ENCODE measurements at regions not wholly inside any gene's neighbourhood (a gene's known extent, or its start where the extent isn't known, plus 50 kb on each side); places are given as distances from the start of the nearest gene placed in this dataset.
"Not testable (repeated sequence)": the region's sequence is repeated elsewhere in the genome, so short reads cannot be mapped to it uniquely, and the experiment has no call there.

DNA sequence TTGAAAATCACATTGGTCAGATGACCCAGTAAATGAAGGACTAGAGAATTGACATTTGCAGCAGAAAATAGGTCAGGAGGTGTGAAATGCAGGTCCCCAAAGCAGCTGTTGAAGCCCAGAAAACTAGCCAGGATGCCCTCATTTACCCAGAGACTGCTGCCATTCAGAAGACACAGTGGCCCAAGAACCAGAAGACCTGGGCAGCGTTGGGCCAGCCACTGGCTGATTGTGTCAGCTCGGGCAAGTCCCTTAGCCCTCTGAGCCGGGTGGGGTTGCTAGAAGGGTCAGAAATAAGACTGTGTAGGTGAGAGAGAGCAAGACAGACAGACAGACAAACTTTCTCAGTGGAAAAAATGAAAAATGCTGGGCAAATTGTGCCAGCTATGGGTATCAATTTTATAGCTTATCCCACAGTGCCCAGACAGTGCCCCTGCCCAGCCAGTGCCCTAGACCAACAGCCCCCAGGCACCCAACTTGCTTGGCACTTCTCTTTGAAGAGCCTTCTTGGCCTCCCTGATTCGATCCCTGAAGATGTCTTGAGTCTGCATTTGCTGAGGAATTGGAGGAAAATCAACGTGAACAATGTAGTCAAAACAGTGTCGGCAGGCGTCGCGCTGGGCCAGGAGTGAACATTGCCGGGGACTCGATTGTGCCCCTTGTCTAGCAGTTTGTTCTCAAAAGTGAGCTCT, 198.3 kb downstream of the MN1 start:
- FAIRE-seq (no peak), DNase-seq (ENCODE audit: insufficient read length, low spot score) (no peak)
- no peak for TF ChIP-seq POLR2A (IDR thresholded peaks at IDR 0.05; ENCODE audit: low read depth, low read length)

DNA sequence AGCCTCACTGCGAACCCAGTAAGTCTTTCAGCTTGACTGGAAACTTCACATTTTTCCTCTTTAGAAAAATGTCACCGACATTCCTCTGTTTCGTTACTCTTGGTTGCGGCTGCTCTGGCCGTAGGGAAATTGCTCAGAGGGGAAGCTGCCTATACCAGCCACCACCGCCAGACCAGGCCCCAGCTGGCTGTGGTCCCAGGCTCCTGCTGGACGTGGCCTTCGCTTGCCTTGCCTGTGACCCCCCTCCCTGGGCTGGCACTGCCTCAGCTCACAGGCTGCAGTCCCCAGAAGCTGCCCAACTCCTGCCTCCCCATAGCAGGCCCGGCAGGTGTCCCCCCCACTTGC, 197.8 kb downstream of the MN1 start:
- DNase-seq (ENCODE audit: insufficient read length, low spot score), result no peak
- TF ChIP-seq POLR2A (IDR thresholded peaks at IDR 0.05; ENCODE audit: low read depth, low read length), result no peak
- no peak for FAIRE-seq

DNA sequence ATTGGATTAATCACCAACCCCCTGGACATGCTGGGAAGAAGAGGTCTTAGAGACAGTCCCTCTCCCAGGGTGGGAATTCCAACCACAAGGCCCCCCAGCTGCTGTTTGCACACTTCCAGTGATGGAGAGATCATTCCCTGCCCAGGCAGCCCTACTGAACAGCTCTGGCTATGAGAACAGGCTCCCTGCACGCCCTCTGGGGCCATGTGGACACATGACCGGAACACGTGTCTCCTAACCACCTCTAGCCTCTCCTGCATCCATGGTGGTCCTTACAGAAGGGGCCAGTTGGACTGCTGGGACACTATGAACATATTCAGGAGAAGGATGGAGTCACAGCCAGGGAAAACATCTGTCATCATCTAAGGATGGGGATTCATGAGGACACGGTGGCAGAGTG, 196.2 kb downstream of the MN1 start:
- DNase-seq (ENCODE audit: insufficient read length, low spot score), result no peak
- no peak for FAIRE-seq
- TF ChIP-seq POLR2A (IDR thresholded peaks at IDR 0.05; ENCODE audit: low read depth, low read length), result no peak

DNA sequence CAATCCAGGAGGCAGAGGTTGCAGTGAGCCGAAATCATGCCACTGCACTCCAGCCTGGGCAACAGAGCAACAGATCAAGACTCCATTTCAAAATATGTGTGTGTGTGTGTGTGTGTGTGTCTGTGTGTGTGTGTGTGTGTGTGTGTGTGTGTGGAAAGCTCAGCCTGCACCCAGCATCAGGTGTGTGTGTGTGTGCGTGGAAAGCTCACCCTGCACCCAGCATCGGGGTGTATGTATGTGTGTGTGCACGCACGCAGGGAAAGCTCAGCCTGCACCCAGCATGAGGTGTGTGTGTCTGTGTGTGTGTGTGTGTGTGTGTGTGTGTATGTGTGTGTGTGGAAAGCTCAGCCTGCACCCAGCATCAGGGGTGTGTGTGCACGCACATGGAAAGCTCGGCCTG, 193.8 kb downstream of the MN1 start:
- not testable (repeated sequence) for DNase-seq (ENCODE audit: insufficient read length, low spot score); FAIRE-seq

DNA sequence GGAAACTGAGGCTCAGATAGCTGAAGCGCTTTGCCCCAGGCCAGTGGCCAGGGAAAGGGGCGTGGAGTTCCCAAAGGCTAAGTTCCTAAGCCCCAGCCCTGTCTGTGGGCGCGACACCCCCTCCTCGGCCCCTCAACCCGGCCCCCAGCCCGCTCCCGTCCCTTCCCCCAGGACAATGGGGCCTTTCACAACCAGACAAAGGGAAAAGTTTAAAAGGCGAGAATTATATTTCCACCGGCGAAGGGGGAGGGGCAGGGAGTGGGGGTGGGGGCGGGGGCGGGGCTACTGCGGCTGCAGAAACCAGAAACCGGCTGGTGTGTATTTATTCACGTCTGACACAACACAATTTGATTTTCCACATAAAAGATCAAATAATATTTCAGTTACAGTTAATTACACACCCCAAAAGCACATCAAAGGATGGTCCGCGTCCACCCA, 192.1 kb downstream of the MN1 start:
- FAIRE-seq, result no peak
- DNase-seq (ENCODE audit: insufficient read length, low spot score), result no peak
- no peak for TF ChIP-seq POLR2A (IDR thresholded peaks at IDR 0.05; ENCODE audit: low read depth, low read length)

DNA sequence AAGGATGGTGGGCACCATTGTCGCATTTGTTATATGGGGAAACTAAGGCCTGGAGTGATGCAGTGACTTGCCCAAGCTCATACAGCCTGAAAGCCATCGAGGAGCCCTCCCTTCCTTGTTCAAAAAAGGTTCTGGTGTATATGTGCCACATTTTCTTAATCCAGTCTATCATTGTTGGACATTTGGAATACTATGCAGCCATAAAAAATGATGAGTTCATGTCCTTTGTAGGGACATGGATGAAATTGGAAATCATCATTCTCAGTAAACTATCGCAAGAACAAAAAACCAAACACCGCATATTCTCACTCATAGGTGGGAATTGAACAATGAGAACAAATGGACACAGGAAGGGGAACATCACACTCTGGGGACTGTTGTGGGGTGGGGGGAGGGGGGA, 191.4 kb downstream of the MN1 start:
- not testable (repeated sequence) for DNase-seq (ENCODE audit: insufficient read length, low spot score); FAIRE-seq

DNA sequence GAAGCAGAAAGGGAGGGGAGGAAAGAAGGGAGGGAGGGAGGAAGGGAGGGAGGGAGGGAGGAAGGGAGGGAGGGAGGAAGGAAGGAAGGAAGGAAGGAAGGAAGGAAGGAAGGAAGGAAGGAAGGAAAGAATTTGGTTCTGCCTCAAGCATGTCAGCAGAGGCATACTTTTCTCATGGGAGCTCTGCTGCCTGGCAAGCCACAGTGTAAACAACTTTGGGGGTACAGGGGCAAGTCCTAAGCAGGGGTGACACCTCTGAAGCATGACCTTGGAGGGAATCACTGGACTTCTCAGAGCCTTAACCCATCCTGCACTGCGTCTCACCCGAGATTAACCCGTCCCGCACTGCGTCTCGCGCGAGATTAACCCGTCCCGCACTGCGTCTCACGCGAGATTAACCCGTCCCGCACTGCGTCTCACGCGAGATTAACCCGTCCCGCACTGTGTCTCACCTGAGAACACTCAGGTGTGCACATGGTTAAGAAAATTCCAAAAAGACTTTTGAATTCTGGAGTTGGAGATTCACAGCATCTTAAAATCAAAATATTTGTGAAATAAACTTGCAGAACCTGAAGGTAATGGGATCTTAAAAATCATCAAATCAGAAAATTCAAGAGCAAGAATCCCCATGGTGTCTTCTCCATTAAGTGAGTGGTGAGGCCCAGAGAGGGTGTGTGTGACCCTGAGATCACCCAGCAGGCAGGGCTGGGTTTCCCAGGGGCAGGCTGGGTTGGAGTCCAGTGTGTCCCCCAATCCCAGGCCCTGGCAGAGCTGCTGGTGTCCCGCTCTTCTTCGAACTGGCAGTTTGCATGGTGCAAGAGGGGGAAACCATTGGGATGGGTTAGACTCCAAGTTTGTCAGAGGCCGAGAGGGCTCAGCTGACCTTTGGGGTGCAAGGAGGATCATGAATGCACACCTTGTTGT, 190.4 kb downstream of the MN1 start:
- DNase-seq (ENCODE audit: insufficient read length, low spot score), result no peak
- TF ChIP-seq POLR2A (IDR thresholded peaks at IDR 0.05; ENCODE audit: low read depth, low read length), result no peak
- FAIRE-seq, result no peak

DNA sequence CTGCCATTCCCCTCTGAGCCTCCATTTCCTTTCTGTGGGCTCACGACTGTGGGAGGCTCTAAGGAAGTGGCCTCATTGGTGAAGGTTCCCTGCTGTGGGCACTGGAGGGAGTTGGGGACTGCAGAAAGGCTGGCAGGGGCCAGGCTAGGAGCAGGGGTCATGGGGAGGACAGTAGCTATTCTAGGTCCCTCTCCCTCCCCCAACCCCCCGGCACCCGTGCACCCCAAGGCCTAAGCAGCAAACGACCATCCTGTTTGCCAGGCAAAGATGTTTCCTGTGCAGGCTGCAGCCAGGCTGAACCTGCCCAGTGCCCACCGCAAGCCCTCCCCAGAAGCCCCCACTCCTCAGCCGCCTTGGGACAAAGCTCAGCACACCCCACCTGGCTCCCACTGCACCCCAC, 189.4 kb downstream of the MN1 start:
- FAIRE-seq, result no peak
- no peak for TF ChIP-seq POLR2A (IDR thresholded peaks at IDR 0.05; ENCODE audit: low read depth, low read length)

DNA sequence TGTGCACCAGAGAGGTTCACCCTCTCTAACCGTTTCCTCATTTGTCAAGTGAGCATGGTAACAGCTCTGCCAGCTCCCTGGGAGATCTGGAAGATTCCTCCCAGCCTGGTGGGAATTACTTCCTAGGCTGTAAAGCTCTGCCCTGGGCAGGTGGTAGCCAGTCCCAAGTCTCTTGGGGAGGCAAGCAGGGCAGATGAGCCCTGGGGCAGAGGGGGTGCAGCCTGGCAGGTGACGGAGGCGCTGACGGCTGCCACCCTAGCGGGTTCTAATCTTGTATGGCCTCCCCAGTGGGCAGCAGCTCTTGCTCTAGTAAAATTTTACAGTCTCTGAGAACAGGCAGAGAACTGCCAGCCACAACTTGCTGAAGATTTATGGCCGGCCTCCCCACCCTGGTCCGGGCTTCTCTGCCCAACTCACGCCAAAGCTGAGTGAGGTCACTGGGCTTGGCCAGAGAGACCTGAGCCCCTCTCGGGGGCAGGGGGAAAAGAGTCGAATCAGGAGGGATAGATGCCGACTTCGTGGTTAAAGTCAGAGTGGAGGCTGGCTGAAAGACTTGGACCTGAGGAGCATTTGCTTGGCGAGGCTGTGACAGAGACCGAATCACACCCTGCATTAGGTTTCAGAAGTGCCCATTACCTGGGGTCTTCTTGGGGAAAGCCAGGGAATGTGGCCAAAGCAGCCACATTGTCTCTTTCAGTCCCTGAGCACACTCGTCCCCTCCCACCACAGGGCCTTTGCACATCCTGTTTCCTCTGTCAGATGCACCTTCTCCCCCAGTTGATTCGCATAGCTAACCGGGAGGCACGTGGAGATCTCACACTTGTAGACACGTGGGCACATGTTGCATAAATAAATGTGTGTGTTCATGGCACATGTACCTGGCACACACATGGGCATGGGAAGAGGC, 188.2 kb downstream of the MN1 start:
- no peak for DNase-seq (ENCODE audit: insufficient read length, low spot score)
- FAIRE-seq, result no peak
- no peak for TF ChIP-seq POLR2A (IDR thresholded peaks at IDR 0.05; ENCODE audit: low read depth, low read length)

More for the DNA sequence above, 189.4 kb downstream of the MN1 start:
- DNase-seq (ENCODE audit: insufficient read length, low spot score), result no peak

DNA sequence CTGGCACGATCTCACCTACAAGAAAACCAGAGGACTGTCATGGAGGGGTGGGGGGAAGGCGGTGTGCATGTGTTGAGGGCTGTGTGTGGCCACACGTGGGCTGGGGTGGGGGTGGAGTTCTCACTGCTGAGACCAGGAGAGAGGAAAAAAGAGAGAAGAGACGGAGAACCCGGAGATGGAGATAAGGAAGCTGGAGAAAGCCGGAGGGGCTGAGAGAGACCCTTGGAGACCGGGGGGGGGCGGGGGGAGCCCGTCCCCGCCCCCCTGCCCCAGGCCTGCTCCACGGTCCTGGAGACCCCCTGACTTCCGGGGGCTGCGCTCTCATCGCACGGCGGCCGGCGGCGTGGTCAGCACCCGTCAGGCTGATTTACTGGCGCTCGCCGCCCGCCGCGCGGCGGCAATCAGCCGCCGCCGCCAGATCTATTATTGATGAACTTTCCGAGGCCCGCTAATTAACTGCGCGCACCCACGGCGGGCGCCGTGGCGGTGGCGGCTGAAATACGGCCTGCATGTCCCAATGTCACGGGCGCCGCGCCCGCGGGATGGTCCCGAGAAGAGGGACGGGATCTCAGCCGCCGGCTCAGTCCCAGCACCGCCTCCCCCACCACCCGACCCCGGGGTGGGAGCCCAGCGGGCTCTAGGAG, 187.4 kb downstream of the MN1 start:
- DNase-seq (ENCODE audit: insufficient read length, low spot score) (no peak), FAIRE-seq (no peak)
- no peak for TF ChIP-seq POLR2A (IDR thresholded peaks at IDR 0.05; ENCODE audit: low read depth, low read length)

DNA sequence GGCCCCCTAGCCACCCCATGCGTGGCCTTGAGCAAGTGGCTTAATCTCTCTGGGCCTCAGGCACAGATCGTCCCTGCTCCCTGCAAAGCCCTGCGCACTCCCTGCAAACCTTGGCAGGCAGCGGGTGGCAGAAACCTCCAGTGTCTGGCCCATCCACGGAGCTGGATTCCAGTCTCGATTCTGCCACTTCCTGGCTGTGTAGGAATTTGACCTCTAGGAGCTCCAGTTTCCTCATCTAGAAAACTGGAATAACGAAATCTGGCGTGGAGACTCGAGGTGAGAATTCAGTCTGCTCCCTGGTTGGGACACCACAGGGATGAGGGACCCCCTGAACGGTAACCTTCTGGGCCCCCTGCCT, 186.9 kb downstream of the MN1 start:
- no peak for FAIRE-seq
- DNase-seq (ENCODE audit: insufficient read length, low spot score), result no peak
- no peak for TF ChIP-seq POLR2A (IDR thresholded peaks at IDR 0.05; ENCODE audit: low read depth, low read length)

DNA sequence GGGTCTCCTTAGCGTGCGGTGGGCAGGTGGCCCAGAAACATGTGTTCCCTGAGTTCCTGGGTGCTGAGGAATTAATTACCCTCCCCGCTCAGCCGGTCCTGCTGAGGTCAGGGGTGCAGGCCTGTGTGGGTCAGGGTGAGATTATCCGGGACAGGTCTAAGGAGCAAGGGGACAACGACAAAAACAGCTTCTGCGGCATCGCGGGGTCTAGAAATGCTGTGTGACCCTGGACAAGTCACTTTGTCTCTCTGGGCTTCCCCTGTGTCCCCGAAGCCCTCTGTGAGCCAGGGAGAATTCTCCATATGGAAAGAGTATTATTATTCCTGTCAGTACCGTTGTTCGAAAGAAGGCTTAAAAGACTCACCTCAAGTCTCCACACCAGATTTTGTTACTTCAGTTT, 186.1 kb downstream of the MN1 start:
- TF ChIP-seq POLR2A (IDR thresholded peaks at IDR 0.05; ENCODE audit: low read depth, low read length), result no peak
- no peak for DNase-seq (ENCODE audit: insufficient read length, low spot score)
- FAIRE-seq, result no peak

DNA sequence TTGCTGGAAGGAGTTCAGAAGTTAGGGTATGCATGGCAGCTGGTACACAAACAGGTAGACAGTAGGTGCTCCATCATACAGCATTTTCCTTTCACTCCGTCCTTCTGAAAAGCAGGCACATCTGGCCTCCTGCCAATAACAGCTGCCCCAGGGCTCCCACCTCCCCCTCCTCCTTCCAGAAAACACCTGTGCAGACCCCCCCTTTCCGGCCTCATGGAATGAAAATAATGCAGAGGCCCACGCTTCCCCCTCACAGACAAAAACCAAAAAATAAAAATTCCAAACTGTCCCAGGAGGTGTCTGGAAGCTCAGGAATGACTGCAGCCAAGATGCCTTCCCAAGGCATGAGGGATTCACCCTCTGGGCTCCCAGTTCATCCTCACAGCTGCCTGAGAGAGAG, 185.5 kb downstream of the MN1 start:
- no peak for FAIRE-seq
- no peak for TF ChIP-seq POLR2A (IDR thresholded peaks at IDR 0.05; ENCODE audit: low read depth, low read length)
- no peak for DNase-seq (ENCODE audit: insufficient read length, low spot score)
